NCI-H1105 treated with DMSO at 0.1 percent for 48 hours (cell line): ENCODE measurements at regions not wholly inside any gene's neighbourhood (a gene's known extent, or its start where the extent isn't known, plus 50 kb on each side); places are given as distances from the start of the nearest gene placed in this dataset.
A peak's percentile ranks its signal among the peaks of the same experiment; 100 is the strongest.

ENCODE experiments used
- DNase-seq: peaks from one replicate; lab custom pipeline; 2025; lab: John Stamatoyannopoulos, UW

- DNase-seq: no peak
Measured at GRCh38 chr12:30827101-30828066, 72.6 kb upstream of the CAPRIN2 start.

GRCh38 chr12:30826276-30826675 is 71.5 kb upstream of the CAPRIN2 start:
- DNase-seq: no peak

GRCh38 chr12:30825341-30825740 is 70.6 kb upstream of the CAPRIN2 start:
- no peak for DNase-seq

GRCh38 chr12:30824311-30824710 is 69.6 kb upstream of the CAPRIN2 start:
- no peak for DNase-seq

- DNase-seq: no peak
Measured at GRCh38 chr12:30823764-30824163, 69.0 kb upstream of the CAPRIN2 start.

GRCh38 chr12:30823156-30823699 is 68.5 kb upstream of the CAPRIN2 start:
- no peak for DNase-seq

GRCh38 chr12:30822385-30823155 is 67.8 kb upstream of the CAPRIN2 start:
- DNase-seq: no peak

- DNase-seq: no peak
Measured at GRCh38 chr12:30820406-30820946, 65.7 kb upstream of the CAPRIN2 start.

GRCh38 chr12:30818562-30818961 is 63.8 kb upstream of the CAPRIN2 start:
- no peak for DNase-seq

- no peak for DNase-seq
Measured at GRCh38 chr12:30816742-30817465, 62.2 kb upstream of the CAPRIN2 start.

- DNase-seq: no peak
Measured at GRCh38 chr12:30814295-30814655, 59.5 kb upstream of the CAPRIN2 start.

GRCh38 chr12:30813525-30814294 is 59.0 kb upstream of the CAPRIN2 start:
- DNase-seq: no peak

GRCh38 chr12:30811966-30812365 is 57.2 kb upstream of the CAPRIN2 start:
- DNase-seq: no peak

- no peak for DNase-seq
Measured at GRCh38 chr12:30810918-30811317, 56.2 kb upstream of the CAPRIN2 start.

GRCh38 chr12:30807695-30808034 is 52.9 kb upstream of the CAPRIN2 start:
- no peak for DNase-seq

GRCh38 chr12:30806989-30807694 is 52.4 kb upstream of the CAPRIN2 start:
- DNase-seq: peak; percentile 83

- DNase-seq: no peak
Measured at GRCh38 chr12:30805959-30806358, 51.2 kb upstream of the CAPRIN2 start.
